ENCODE measurements at regions not wholly inside any gene's neighbourhood (a gene's known extent, or its start where the extent isn't known, plus 50 kb on each side); places are given as distances from the start of the nearest gene placed in this dataset.

GRCh38 chr13:111482806-111483620, 162.6 kb downstream of the TEX29 start:
- TF ChIP-seq, protein P1, sequence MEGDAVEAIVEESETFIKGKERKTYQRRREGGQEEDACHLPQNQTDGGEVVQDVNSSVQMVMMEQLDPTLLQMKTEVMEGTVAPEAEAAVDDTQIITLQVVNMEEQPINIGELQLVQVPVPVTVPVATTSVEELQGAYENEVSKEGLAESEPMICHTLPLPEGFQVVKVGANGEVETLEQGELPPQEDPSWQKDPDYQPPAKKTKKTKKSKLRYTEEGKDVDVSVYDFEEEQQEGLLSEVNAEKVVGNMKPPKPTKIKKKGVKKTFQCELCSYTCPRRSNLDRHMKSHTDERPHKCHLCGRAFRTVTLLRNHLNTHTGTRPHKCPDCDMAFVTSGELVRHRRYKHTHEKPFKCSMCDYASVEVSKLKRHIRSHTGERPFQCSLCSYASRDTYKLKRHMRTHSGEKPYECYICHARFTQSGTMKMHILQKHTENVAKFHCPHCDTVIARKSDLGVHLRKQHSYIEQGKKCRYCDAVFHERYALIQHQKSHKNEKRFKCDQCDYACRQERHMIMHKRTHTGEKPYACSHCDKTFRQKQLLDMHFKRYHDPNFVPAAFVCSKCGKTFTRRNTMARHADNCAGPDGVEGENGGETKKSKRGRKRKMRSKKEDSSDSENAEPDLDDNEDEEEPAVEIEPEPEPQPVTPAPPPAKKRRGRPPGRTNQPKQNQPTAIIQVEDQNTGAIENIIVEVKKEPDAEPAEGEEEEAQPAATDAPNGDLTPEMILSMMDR (conservative IDR thresholded peaks at IDR 0.05; ENCODE audit: low read length) = no peak
- TF ChIP-seq EZH2phosphoT487 (IDR thresholded peaks at IDR 0.05; ENCODE audit: borderline replicate concordance, low read depth, low read length) = no peak
